Fibroblast of pulmonary artery (primary cell): ENCODE measurements at regions not wholly inside any gene's neighbourhood (a gene's known extent, or its start where the extent isn't known, plus 50 kb on each side); places are given as distances from the start of the nearest gene placed in this dataset.

Experiments used
- DNase-seq: peaks from one replicate; pipeline ENCODE4 v3.0.0-alpha.2; 2010; ENCODE audit warnings: low read depth
- H3K4me3 ChIP-seq: replicated peaks from 2 replicates; pipeline ENCODE4 v1.5.1; 2011; ENCODE audit warnings: low read depth, mild to moderate bottlenecking, control low read depth, low read length, moderate library complexity
- CTCF ChIP-seq: IDR thresholded peaks from 2 replicates; pipeline ENCODE4 v1.5.1; 2011; ENCODE audit warnings: mild to moderate bottlenecking, control low read depth, low read length, inconsistent platforms; ENCODE audit errors: missing control alignments

GRCh38 chr18:22790545-22791309 lies 142.4 kb upstream of the RBBP8 start:
- no peak for DNase-seq
- no peak for TF ChIP-seq CTCF
- H3K4me3 ChIP-seq: no peak overlapping the region

GRCh38 chr18:22791310-22791610 lies 141.9 kb upstream of the RBBP8 start:
- H3K4me3 ChIP-seq: no peak overlapping the region
- no peak for DNase-seq
- TF ChIP-seq CTCF: no peak

GRCh38 chr18:22796113-22796512 lies 137.0 kb upstream of the RBBP8 start:
- TF ChIP-seq CTCF: no peak
- DNase-seq: no peak
- no peak overlapping the region for H3K4me3 ChIP-seq

GRCh38 chr18:22800551-22800951 lies 132.6 kb upstream of the RBBP8 start:
- no peak for TF ChIP-seq CTCF
- no peak overlapping the region for H3K4me3 ChIP-seq
- peak; percentile 48 for DNase-seq

GRCh38 chr18:22813648-22814328 lies 119.3 kb upstream of the RBBP8 start:
- peak; percentile 71 for DNase-seq
- TF ChIP-seq CTCF: peak; percentile 63

GRCh38 chr18:22814329-22814703 lies 118.8 kb upstream of the RBBP8 start:
- no peak for DNase-seq
- no peak overlapping the region for H3K4me3 ChIP-seq
- TF ChIP-seq CTCF: no peak

More at GRCh38 chr18:22813648-22814328, 119.3 kb upstream of the RBBP8 start:
- H3K4me3 ChIP-seq: no peak overlapping the region
